Testis (tissue), 2 donors: ENCODE measurements at regions not wholly inside any gene's neighbourhood (a gene's known extent, or its start where the extent isn't known, plus 50 kb on each side); places are given as distances from the start of the nearest gene placed in this dataset.

Experiments
- DNase-seq: peaks from one replicate; pipeline ENCODE4 v3.0.0-alpha.2; 2019
- H3K27ac ChIP-seq, 2 donors: fragments of 200-600 bp; sonication (generic); one replicate each; pipeline ENCODE4 v1.5.1; 2019
- H3K27me3 ChIP-seq: fragments of 200-600 bp; sonication (generic); one replicate; pipeline ENCODE4 v1.5.1; 2019
- H3K36me3 ChIP-seq: fragments of 200-600 bp; sonication (generic); one replicate; pipeline ENCODE4 v1.5.1; 2017; ENCODE audit warnings: low read depth; ENCODE audit errors: missing control alignments
- H3K4me1 ChIP-seq: fragments of 200-600 bp; sonication (generic); one replicate; pipeline ENCODE4 v1.5.1; 2019
- H3K4me3 ChIP-seq, 2 donors: fragments of 200-600 bp; sonication (generic); one replicate each; pipeline ENCODE4 v1.5.1; 2017 to 2019
- H3K9me3 ChIP-seq: fragments of 200-600 bp; sonication (generic); one replicate; pipeline ENCODE4 v1.5.1; 2017
- POLR2A ChIP-seq: fragments of 450-650 bp; IDR thresholded peaks from one replicate; pipeline ENCODE4 v1.6.1; 2017; ENCODE audit warnings: antibody characterized with exemption, mild to moderate bottlenecking, moderate library complexity
- WGBS, 2 donors: methylation state at CpG; one replicate each; pipeline ENCODE4 v1.1.5; 2018; 5-methylcytosine and 5-hydroxymethylcytosine counted together
- intact Hi-C: fragments of 100-400 bp; cut with DNase I; formaldehyde crosslinking; loops from one replicate; pipeline ENCODE4 v1.15.1; 2023; ENCODE audit warnings: low total_unique reads
- TF ChIP-seq, protein P1 (sequence below), 3 experiments: fragments of 450-650 bp in 2 of 3; fragments of 200-600 bp in 1 of 3; sonication (generic) in 1 of 3; IDR thresholded peaks; one replicate each; pipeline ENCODE4 v1.5.1; 2016 to 2019; ENCODE audit warnings: antibody characterized with exemption in 3 of 3, mild to moderate bottlenecking in 2 of 3, moderate library complexity in 1 of 3

DNA sequence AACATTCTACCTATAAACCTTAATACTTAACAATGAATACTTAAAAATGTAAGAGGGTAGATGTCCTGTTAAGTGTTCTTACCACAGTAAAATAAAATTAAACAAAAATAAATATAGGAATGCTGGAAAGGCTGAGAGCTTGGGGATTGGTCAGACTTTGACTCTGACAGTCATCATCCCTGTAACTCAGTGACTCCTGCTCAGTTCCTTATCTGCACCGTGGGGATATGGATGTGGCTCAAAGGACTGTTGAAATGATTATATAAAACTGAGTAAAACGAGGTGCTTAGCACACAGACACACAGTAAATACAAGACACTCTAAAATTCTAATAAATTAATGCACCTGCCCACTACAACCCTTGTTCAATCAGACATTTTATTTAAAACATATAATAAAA lies 338.6 kb downstream of the TMEM114 start:
- TF ChIP-seq, protein P1, sequence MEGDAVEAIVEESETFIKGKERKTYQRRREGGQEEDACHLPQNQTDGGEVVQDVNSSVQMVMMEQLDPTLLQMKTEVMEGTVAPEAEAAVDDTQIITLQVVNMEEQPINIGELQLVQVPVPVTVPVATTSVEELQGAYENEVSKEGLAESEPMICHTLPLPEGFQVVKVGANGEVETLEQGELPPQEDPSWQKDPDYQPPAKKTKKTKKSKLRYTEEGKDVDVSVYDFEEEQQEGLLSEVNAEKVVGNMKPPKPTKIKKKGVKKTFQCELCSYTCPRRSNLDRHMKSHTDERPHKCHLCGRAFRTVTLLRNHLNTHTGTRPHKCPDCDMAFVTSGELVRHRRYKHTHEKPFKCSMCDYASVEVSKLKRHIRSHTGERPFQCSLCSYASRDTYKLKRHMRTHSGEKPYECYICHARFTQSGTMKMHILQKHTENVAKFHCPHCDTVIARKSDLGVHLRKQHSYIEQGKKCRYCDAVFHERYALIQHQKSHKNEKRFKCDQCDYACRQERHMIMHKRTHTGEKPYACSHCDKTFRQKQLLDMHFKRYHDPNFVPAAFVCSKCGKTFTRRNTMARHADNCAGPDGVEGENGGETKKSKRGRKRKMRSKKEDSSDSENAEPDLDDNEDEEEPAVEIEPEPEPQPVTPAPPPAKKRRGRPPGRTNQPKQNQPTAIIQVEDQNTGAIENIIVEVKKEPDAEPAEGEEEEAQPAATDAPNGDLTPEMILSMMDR (IDR thresholded peaks at IDR 0.05): no peak
- TF ChIP-seq POLR2A: no peak
- 43 to 48% methylated on average over 2 of the region's 2 CpGs for WGBS, 2 donors
- Histone ChIP-seq H3K4me1 (no peaks in the 10 kb centered on the region), H3K9me3 (no peaks in the 10 kb centered on the region), H3K27ac (no peak overlapping the region), H3K4me3 (no peak overlapping the region), H3K27me3 (no peaks in the 10 kb centered on the region), H3K36me3 (no peaks in the 10 kb centered on the region)
- intact Hi-C loops: no loop called here
- DNase-seq: no peak

DNA sequence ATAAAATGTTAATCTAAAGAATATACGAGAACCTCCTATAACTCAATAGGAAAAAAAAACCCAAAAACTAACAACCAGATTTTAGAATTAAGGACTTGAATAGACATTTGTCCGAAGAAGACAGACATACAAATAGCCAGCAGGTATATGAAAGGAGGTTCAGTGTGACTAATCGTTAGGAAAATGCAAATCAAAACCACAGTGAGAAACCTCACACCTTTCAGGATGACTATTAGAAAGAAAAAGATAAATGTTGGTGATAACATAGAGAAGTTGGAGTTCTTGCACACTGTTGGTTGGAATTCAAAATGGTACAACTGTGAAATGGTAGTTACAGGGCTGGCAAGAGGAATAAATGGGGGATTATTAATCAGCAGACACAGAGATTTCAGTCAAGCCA lies 339.0 kb downstream of the TMEM114 start:
- Histone ChIP-seq H3K36me3 (no peaks in the 10 kb centered on the region), H3K27me3 (no peaks in the 10 kb centered on the region), H3K4me1 (no peaks in the 10 kb centered on the region), H3K4me3 (no peak overlapping the region), H3K27ac (no peak overlapping the region), H3K9me3 (no peaks in the 10 kb centered on the region)
- 83 to 88% methylated on average over 3 of the region's 3 CpGs for WGBS, 2 donors
- TF ChIP-seq POLR2A: no peak
- TF ChIP-seq, protein P1 (IDR thresholded peaks at IDR 0.05): no peak
- no peak for DNase-seq
- intact Hi-C loops: no loop called here

DNA sequence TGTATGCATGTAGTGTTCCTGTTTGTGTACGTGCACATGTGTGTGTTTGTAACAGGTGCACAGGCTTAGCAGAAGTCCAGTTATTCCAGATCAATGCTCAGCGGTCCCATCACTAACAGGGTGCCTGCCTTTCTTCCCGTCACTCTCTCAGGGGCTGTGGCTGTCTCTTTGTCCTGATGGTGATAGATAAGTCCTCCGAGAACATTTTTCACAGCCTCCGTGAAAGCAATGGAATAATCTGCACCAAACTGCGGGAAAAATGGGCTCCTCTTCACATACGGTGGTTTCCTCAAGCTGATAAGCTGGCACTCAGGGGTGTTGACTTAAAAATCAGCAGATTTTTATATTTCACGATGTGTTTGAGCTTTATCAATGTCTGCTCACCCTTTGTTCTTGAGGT lies 342.3 kb downstream of the TMEM114 start:
- Histone ChIP-seq H3K36me3 (no peaks in the 10 kb centered on the region), H3K4me3 (no peak overlapping the region), H3K27ac (no peak overlapping the region), H3K9me3 (no peaks in the 10 kb centered on the region), H3K27me3 (no peaks in the 10 kb centered on the region), H3K4me1 (no peaks in the 10 kb centered on the region)
- WGBS, 2 donors: 23 to 38% methylated on average over 6 to 8 of the region's 8 CpGs
- no peak for DNase-seq
- TF ChIP-seq, protein P1 (IDR thresholded peaks at IDR 0.05): no peak
- TF ChIP-seq POLR2A: no peak
- intact Hi-C loops: no loop called here

DNA sequence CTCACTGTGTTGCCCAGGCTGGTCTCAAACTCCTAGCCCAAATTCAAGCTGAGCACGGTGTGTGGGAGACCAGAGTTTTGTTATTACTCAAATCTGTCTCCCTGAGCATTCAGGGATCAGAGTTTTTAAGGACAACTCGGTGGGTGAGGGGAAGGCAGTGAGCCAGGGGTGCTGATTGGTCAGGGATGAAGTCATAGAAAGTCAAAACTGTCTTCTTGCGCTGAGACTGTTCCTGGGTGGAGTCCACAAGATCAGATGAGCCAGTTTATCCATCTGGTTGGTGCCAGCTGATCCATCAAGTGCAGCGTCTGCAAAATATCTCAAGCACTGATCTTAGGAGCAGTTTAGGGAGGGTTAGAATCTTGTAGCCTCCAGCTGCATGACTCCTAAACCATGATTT lies 346.3 kb downstream of the TMEM114 start:
- H3K4me1 ChIP-seq: no peaks in the 10 kb centered on the region
- H3K4me3 ChIP-seq: no peak overlapping the region
- TF ChIP-seq, protein P1 (IDR thresholded peaks at IDR 0.05): no peak
- TF ChIP-seq POLR2A: no peak
- 66 to 68% methylated on average over 4 of the region's 4 CpGs for WGBS, 2 donors
- intact Hi-C loops: no loop called here
- no peaks in the 10 kb centered on the region for H3K9me3 ChIP-seq
- no peaks in the 10 kb centered on the region for H3K27me3 ChIP-seq
- no peak for DNase-seq
- no peak overlapping the region for H3K27ac ChIP-seq
- no peaks in the 10 kb centered on the region for H3K36me3 ChIP-seq

DNA sequence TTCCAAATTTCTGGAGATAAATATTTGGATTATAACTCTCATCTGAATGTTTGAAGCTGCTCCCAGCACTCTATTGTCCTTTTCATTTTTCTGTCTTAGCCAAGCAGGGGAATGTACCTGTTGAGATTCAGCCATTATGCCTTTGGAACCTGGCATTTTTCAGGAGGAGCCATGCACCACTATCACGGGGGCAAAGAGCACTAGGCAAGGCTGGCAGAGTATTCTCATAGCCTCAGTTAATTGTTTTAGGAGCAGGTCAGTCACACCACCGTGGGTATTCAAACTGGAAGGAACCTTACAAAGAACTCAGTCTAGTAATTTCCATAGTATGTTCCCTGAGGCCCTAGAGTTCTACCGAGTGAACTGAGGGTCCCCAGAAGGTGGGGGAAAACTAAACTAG lies 348.9 kb downstream of the TMEM114 start:
- TF ChIP-seq POLR2A: no peak
- TF ChIP-seq, protein P1 (IDR thresholded peaks at IDR 0.05): no peak
- Histone ChIP-seq H3K27ac (no peak overlapping the region), H3K36me3 (no peaks in the 10 kb centered on the region), H3K27me3 (no peaks in the 10 kb centered on the region), H3K4me3 (no peak overlapping the region), H3K9me3 (no peaks in the 10 kb centered on the region), H3K4me1 (no peaks in the 10 kb centered on the region)
- DNase-seq: no peak
- WGBS, 2 donors: 67 to 77% methylated on average over 3 of the region's 3 CpGs
- intact Hi-C loops: no loop called here
